ENCODE measurements at regions not wholly inside any gene's neighbourhood (a gene's known extent, or its start where the extent isn't known, plus 50 kb on each side); places are given as distances from the start of the nearest gene placed in this dataset.

GRCh38 chr12:111057701-111058425, 137.5 kb upstream of the MYL2 start:
- TF ChIP-seq, protein P1, sequence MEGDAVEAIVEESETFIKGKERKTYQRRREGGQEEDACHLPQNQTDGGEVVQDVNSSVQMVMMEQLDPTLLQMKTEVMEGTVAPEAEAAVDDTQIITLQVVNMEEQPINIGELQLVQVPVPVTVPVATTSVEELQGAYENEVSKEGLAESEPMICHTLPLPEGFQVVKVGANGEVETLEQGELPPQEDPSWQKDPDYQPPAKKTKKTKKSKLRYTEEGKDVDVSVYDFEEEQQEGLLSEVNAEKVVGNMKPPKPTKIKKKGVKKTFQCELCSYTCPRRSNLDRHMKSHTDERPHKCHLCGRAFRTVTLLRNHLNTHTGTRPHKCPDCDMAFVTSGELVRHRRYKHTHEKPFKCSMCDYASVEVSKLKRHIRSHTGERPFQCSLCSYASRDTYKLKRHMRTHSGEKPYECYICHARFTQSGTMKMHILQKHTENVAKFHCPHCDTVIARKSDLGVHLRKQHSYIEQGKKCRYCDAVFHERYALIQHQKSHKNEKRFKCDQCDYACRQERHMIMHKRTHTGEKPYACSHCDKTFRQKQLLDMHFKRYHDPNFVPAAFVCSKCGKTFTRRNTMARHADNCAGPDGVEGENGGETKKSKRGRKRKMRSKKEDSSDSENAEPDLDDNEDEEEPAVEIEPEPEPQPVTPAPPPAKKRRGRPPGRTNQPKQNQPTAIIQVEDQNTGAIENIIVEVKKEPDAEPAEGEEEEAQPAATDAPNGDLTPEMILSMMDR (conservative IDR thresholded peaks at IDR 0.05; ENCODE audit: low read depth in 2 of 2) = no peak
- TF ChIP-seq, protein P2, sequence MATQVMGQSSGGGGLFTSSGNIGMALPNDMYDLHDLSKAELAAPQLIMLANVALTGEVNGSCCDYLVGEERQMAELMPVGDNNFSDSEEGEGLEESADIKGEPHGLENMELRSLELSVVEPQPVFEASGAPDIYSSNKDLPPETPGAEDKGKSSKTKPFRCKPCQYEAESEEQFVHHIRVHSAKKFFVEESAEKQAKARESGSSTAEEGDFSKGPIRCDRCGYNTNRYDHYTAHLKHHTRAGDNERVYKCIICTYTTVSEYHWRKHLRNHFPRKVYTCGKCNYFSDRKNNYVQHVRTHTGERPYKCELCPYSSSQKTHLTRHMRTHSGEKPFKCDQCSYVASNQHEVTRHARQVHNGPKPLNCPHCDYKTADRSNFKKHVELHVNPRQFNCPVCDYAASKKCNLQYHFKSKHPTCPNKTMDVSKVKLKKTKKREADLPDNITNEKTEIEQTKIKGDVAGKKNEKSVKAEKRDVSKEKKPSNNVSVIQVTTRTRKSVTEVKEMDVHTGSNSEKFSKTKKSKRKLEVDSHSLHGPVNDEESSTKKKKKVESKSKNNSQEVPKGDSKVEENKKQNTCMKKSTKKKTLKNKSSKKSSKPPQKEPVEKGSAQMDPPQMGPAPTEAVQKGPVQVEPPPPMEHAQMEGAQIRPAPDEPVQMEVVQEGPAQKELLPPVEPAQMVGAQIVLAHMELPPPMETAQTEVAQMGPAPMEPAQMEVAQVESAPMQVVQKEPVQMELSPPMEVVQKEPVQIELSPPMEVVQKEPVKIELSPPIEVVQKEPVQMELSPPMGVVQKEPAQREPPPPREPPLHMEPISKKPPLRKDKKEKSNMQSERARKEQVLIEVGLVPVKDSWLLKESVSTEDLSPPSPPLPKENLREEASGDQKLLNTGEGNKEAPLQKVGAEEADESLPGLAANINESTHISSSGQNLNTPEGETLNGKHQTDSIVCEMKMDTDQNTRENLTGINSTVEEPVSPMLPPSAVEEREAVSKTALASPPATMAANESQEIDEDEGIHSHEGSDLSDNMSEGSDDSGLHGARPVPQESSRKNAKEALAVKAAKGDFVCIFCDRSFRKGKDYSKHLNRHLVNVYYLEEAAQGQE (IDR thresholded peaks at IDR 0.05; ENCODE audit: unreplicated experiment) = no peak
- TF ChIP-seq EZH2 (IDR thresholded peaks at IDR 0.05; ENCODE audit: low read depth, unreplicated experiment) = no peak
- no peak for TF ChIP-seq POLR2AphosphoS5 (IDR thresholded peaks at IDR 0.05; ENCODE audit: low read depth)
- no peak for TF ChIP-seq ETS1 (IDR thresholded peaks at IDR 0.05)
- TF ChIP-seq NANOG (IDR thresholded peaks at IDR 0.05; ENCODE audit: borderline replicate concordance) = no peak
- TF ChIP-seq CREB1 (CRISPR knock-in tag; IDR thresholded peaks at IDR 0.05; ENCODE audit: low read depth) = no peak
- no peak for TF ChIP-seq EZH2phosphoT487 (IDR thresholded peaks at IDR 0.05; ENCODE audit: unreplicated experiment)
- no peak for TF ChIP-seq ZNF331 (CRISPR knock-in tag; IDR thresholded peaks at IDR 0.05; ENCODE audit: low read depth)
- TF ChIP-seq ZNF114 (CRISPR knock-in tag; IDR thresholded peaks at IDR 0.05) = no peak
- TF ChIP-seq, protein P3, sequence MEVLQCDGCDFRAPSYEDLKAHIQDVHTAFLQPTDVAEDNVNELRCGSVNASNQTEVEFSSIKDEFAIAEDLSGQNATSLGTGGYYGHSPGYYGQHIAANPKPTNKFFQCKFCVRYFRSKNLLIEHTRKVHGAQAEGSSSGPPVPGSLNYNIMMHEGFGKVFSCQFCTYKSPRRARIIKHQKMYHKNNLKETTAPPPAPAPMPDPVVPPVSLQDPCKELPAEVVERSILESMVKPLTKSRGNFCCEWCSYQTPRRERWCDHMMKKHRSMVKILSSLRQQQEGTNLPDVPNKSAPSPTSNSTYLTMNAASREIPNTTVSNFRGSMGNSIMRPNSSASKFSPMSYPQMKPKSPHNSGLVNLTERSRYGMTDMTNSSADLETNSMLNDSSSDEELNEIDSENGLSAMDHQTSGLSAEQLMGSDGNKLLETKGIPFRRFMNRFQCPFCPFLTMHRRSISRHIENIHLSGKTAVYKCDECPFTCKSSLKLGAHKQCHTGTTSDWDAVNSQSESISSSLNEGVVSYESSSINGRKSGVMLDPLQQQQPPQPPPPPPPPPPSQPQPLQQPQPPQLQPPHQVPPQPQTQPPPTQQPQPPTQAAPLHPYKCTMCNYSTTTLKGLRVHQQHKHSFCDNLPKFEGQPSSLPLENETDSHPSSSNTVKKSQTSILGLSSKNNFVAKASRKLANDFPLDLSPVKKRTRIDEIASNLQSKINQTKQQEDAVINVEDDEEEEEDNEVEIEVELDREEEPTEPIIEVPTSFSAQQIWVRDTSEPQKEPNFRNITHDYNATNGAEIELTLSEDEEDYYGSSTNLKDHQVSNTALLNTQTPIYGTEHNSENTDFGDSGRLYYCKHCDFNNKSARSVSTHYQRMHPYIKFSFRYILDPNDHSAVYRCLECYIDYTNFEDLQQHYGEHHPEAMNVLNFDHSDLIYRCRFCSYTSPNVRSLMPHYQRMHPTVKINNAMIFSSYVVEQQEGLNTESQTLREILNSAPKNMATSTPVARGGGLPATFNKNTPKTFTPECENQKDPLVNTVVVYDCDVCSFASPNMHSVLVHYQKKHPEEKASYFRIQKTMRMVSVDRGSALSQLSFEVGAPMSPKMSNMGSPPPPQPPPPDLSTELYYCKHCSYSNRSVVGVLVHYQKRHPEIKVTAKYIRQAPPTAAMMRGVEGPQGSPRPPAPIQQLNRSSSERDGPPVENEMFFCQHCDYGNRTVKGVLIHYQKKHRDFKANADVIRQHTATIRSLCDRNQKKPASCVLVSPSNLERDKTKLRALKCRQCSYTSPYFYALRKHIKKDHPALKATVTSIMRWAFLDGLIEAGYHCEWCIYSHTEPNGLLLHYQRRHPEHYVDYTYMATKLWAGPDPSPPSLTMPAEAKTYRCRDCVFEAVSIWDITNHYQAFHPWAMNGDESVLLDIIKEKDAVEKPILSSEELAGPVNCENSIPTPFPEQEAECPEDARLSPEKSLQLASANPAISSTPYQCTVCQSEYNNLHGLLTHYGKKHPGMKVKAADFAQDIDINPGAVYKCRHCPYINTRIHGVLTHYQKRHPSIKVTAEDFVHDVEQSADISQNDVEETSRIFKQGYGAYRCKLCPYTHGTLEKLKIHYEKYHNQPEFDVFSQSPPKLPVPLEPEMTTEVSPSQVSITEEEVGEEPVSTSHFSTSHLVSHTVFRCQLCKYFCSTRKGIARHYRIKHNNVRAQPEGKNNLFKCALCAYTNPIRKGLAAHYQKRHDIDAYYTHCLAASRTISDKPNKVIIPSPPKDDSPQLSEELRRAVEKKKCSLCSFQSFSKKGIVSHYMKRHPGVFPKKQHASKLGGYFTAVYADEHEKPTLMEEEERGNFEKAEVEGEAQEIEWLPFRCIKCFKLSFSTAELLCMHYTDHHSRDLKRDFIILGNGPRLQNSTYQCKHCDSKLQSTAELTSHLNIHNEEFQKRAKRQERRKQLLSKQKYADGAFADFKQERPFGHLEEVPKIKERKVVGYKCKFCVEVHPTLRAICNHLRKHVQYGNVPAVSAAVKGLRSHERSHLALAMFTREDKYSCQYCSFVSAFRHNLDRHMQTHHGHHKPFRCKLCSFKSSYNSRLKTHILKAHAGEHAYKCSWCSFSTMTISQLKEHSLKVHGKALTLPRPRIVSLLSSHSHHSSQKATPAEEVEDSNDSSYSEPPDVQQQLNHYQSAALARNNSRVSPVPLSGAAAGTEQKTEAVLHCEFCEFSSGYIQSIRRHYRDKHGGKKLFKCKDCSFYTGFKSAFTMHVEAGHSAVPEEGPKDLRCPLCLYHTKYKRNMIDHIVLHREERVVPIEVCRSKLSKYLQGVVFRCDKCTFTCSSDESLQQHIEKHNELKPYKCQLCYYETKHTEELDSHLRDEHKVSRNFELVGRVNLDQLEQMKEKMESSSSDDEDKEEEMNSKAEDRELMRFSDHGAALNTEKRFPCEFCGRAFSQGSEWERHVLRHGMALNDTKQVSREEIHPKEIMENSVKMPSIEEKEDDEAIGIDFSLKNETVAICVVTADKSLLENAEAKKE (CRISPR knock-in tag; IDR thresholded peaks at IDR 0.05) = no peak
- TF ChIP-seq STAT1 (IDR thresholded peaks at IDR 0.05; ENCODE audit: unreplicated experiment) = no peak
- no peak for TF ChIP-seq JUNB (IDR thresholded peaks at IDR 0.05; ENCODE audit: unreplicated experiment)
